ENCODE measurements at regions not wholly inside any gene's neighbourhood (a gene's known extent, or its start where the extent isn't known, plus 50 kb on each side); places are given as distances from the start of the nearest gene placed in this dataset.

GRCh38 chr5:3199962-3200755 lies 395.5 kb upstream of the IRX1 start:
- no peak for TF ChIP-seq CTCF (IDR thresholded peaks at IDR 0.05)
- intact Hi-C loops (cut with micrococcal nuclease), result no loop called here
- DNase-seq, result no peak
- peaks cover 2 to 14% of the 10 kb centered on the region in 2 donors for H3K27me3 ChIP-seq (ENCODE audit: control insufficient read depth in 2 of 2, insufficient read depth in 2 of 2, low read length in 2 of 2)
- Mint-ChIP-seq H3K36me3 (no peaks in the 10 kb centered on the region), H3K4me3 (no peak overlapping the region), H3K9me3 (peaks cover 0 to 17% (median 6%) of the 10 kb centered on the region in 7 donors), H3K27ac (no peak overlapping the region), H3K4me1 (no peaks in the 10 kb centered on the region), H3K27me3 (ENCODE audit: low read depth in 3 of 3) (peaks cover 15 to 20% (median 18%) of the 10 kb centered on the region in 3 donors)
- no peaks in the 10 kb centered on the region for H3K79me2 ChIP-seq (ENCODE audit: insufficient read depth, low read length)
- no peaks in the 10 kb centered on the region for H3K36me3 ChIP-seq (replicated peaks in 1 of 2; ENCODE audit: control insufficient read depth in 1 of 2, insufficient read depth in 2 of 2, low read length in 2 of 2)
- no peak overlapping the region for H3K4me3 ChIP-seq (replicated peaks in 1 of 3; ENCODE audit: low read depth in 2 of 3, low read length in 3 of 3)
- peaks cover 15 to 17% of the 10 kb centered on the region in 2 donors for H3K9me3 ChIP-seq (replicated peaks in 1 of 2; ENCODE audit: control insufficient read depth in 1 of 2, insufficient read depth in 1 of 2, low read length in 2 of 2)
- H3K4me1 ChIP-seq (ENCODE audit: control insufficient read depth in 1 of 2, insufficient read depth in 2 of 2, low read length in 2 of 2), result no peaks in the 10 kb centered on the region
- H3K27ac ChIP-seq (ENCODE audit: low read depth in 1 of 2, low read length in 2 of 2), result no peak overlapping the region
- H3K9ac ChIP-seq (ENCODE audit: insufficient read depth, low read length, poor library complexity, severe bottlenecking), result no peak overlapping the region
- H2AFZ ChIP-seq (ENCODE audit: insufficient read depth, low read depth, low read length, poor library complexity, severe bottlenecking), result no peak overlapping the region
- H3K4me2 ChIP-seq (replicated peaks; ENCODE audit: extremely low read depth, low read length, poor library complexity, severe bottlenecking), result no peak overlapping the region
- WGBS (ENCODE audit: insufficient coverage), result 68% methylated on average over 15 of the region's 15 CpGs
- H4K20me1 ChIP-seq (ENCODE audit: insufficient read depth, low read length), result no peaks in the 10 kb centered on the region

- Mint-ChIP-seq H3K4me1 (no peaks in the 10 kb centered on the region), H3K36me3 (no peaks in the 10 kb centered on the region), H3K4me3 (peak overlapping the region in 1 of 2 donors; percentile 37), H3K9me3 (peaks cover 0 to 9% (median 2%) of the 10 kb centered on the region in 7 donors), H3K27ac (no peak overlapping the region), H3K27me3 (ENCODE audit: low read depth in 3 of 3) (peaks cover 15 to 22% (median 19%) of the 10 kb centered on the region in 3 donors)
- Histone ChIP-seq H3K36me3 (replicated peaks in 1 of 2; ENCODE audit: control insufficient read depth in 1 of 2, insufficient read depth in 2 of 2, low read length in 2 of 2) (no peaks in the 10 kb centered on the region), H3K4me2 (replicated peaks; ENCODE audit: extremely low read depth, low read length, poor library complexity, severe bottlenecking) (no peak overlapping the region), H3K27ac (ENCODE audit: low read depth in 1 of 2, low read length in 2 of 2) (no peak overlapping the region), H4K20me1 (ENCODE audit: insufficient read depth, low read length) (no peaks in the 10 kb centered on the region), H3K27me3 (ENCODE audit: control insufficient read depth in 2 of 2, insufficient read depth in 2 of 2, low read length in 2 of 2) (peaks cover 2 to 14% of the 10 kb centered on the region in 2 donors), H2AFZ (ENCODE audit: insufficient read depth, low read depth, low read length, poor library complexity, severe bottlenecking) (no peak overlapping the region), H3K4me3 (replicated peaks in 1 of 3; ENCODE audit: low read depth in 2 of 3, low read length in 3 of 3) (no peak overlapping the region), H3K9ac (ENCODE audit: insufficient read depth, low read length, poor library complexity, severe bottlenecking) (no peak overlapping the region), H3K9me3 (replicated peaks in 1 of 2; ENCODE audit: control insufficient read depth in 1 of 2, insufficient read depth in 1 of 2, low read length in 2 of 2) (peaks cover 4 to 9% of the 10 kb centered on the region in 2 donors), H3K4me1 (ENCODE audit: control insufficient read depth in 1 of 2, insufficient read depth in 2 of 2, low read length in 2 of 2) (no peaks in the 10 kb centered on the region), H3K79me2 (ENCODE audit: insufficient read depth, low read length) (no peaks in the 10 kb centered on the region)
- WGBS (ENCODE audit: insufficient coverage), result no CpG with 5 or more reads among the region's 7 CpGs
- no peak for DNase-seq
- intact Hi-C loops (cut with micrococcal nuclease), result no loop called here
- TF ChIP-seq CTCF (IDR thresholded peaks at IDR 0.05), result no peak
These were observed 397.6 kb upstream of the IRX1 start for GRCh38 chr5:3198074-3198449.
